Heart left ventricle (tissue), 13 donors: ENCODE measurements at regions not wholly inside any gene's neighbourhood (a gene's known extent, or its start where the extent isn't known, plus 50 kb on each side); places are given as distances from the start of the nearest gene placed in this dataset.

Source experiments
- CTCF ChIP-seq, 12 donors: fragments of 200-600 bp; sonication (generic) in 4 of 12; IDR thresholded peaks; one replicate each; pipeline versions ENCODE4 v1.5.0 to v1.8.0; 2018 to 2022; ENCODE audit warnings: antibody characterized with exemption in 12 of 12, mild to moderate bottlenecking in 5 of 12
- POLR2A ChIP-seq, 2 donors: fragments of 450-650 bp; IDR thresholded peaks; one replicate each; pipeline ENCODE4 v1.6.1; 2017; ENCODE audit warnings: antibody characterized with exemption in 2 of 2, mild to moderate bottlenecking in 2 of 2, moderate library complexity in 2 of 2
- donor health status: ischemic (EF 13 %, LVEDD 7.1; RV severe dilation, severe dysfunction).
- donor health status: DM: no; HTN: yes; CAD: no.
- donor health status: DM: no; HTN: no; CAD: no.
- donor health status: ischemic (EF 25% LVEDD 6.9; RV normal size, moderate dysfunction).
- donor health status: ischemic (EF 25% LVEDD 5.7; RV mildly dilated, moderate dysfunction).
- donor health status: ischemic (EF 35%, LVEDD 5.7; RV mildly dilated, moderate dysfunction).
- donor health status: nonischemic (EF 11% LVEDD 7.7; RV severe dilation, severe dysfunction).
- donor health status: DM: yes; HTN: yes; CAD: no.
- donor health status: PGD.
- donor health status: ischemic (EF 29% LVEDD 5.4; RV normal size, mild dysfunction).
- donor health status: nonischemic (EF 23%, LVEDD 6.1; RV moderate dilation, normal function).

DNA sequence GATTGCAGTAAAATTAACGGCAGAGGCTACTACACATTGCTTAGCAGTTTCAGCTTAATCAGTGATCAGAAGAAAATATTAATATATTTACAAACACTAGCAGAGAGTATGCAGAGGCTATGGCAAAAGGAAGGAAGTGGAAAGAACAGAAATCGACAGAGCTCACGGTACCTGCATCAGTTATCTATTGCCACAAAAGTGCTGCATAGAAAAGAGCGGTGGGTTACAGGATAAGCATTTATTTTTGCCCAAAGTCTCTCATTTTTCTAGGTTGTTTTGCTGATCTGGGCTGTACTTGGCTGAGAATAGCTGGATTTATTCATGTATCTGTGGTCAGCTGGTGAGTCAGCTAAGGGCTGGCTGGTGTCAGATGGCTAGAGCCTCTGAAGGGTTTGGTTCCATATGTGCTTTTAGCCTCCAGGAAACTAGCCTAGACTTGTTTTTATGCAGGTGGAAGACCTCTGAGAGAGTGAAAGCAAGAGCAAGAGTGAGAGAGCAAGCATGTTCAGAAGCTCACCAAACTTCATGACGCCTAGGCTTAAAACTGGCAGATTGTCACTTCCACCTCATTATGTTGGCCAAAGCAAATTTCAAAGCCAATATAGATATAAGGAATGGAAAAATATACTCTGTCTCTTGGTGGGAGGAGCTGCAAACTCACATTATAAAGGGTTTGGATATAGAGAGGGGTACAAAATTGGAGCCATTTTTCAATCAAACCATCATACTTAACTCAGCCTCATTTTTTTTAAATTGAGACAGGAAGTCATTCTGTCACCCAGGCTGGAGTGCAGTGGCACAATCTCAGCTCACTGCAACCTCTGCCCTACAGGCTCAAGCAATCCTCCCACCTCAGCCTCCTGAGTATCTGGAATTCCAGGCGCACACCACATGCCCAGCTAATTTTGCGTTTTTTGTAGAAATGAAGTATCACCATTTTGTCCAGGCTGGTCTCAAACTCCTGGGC, 153.2 kb upstream of the RPL34 start:
- no peak for TF ChIP-seq CTCF (IDR thresholded peaks at IDR 0.05)
- TF ChIP-seq POLR2A (IDR thresholded peaks at IDR 0.05), result no peak
